ENCODE measurements at regions not wholly inside any gene's neighbourhood (a gene's known extent, or its start where the extent isn't known, plus 50 kb on each side); places are given as distances from the start of the nearest gene placed in this dataset.

GRCh38 chr5:85205430-85205829 is 820.8 kb upstream of the EDIL3 start:
- in situ Hi-C loops (cut with HindIII; ENCODE audit: low sequenced_read_pairs) = no loop called here
- no peak for DNase-seq (ENCODE audit: low read depth, low spot score)
- H3K4me3 ChIP-seq (ENCODE audit: low read depth, low read length) = no peak overlapping the region
- TF ChIP-seq CTCF (IDR thresholded peaks at IDR 0.05; ENCODE audit: low read depth, low read length) = no peak

GRCh38 chr5:85225388-85225787 is 840.7 kb upstream of the EDIL3 start:
- in situ Hi-C loops (cut with HindIII; ENCODE audit: low sequenced_read_pairs) = no loop called here
- TF ChIP-seq CTCF (IDR thresholded peaks at IDR 0.05; ENCODE audit: low read depth, low read length) = no peak
- no peak overlapping the region for H3K4me3 ChIP-seq (ENCODE audit: low read depth, low read length)
- DNase-seq (ENCODE audit: low read depth, low spot score) = no peak

- H3K4me3 ChIP-seq (ENCODE audit: low read depth, low read length) = no peak overlapping the region
- in situ Hi-C loops (cut with HindIII; ENCODE audit: low sequenced_read_pairs) = no loop called here
- no peak for DNase-seq (ENCODE audit: low read depth, low spot score)
- no peak for TF ChIP-seq CTCF (IDR thresholded peaks at IDR 0.05; ENCODE audit: low read depth, low read length)
Observed at GRCh38 chr5:85249204-85249603, 864.5 kb upstream of the EDIL3 start.

- no peak for DNase-seq (ENCODE audit: low read depth, low spot score)
Observed at GRCh38 chr5:85263125-85263524, 878.4 kb upstream of the EDIL3 start.

GRCh38 chr5:85266692-85267091 is 882.0 kb upstream of the EDIL3 start:
- no peak overlapping the region for H3K4me3 ChIP-seq (ENCODE audit: low read depth, low read length)
- no peak for DNase-seq (ENCODE audit: low read depth, low spot score)
- in situ Hi-C loops (cut with HindIII; ENCODE audit: low sequenced_read_pairs) = no loop called here
- no peak for TF ChIP-seq CTCF (IDR thresholded peaks at IDR 0.05; ENCODE audit: low read depth, low read length)

More at GRCh38 chr5:85263125-85263524, 878.4 kb upstream of the EDIL3 start:
- in situ Hi-C loops (cut with HindIII; ENCODE audit: low sequenced_read_pairs) = no loop called here
- H3K4me3 ChIP-seq (ENCODE audit: low read depth, low read length) = no peak overlapping the region
- TF ChIP-seq CTCF (IDR thresholded peaks at IDR 0.05; ENCODE audit: low read depth, low read length) = no peak

- no peak for TF ChIP-seq CTCF (IDR thresholded peaks at IDR 0.05; ENCODE audit: low read depth, low read length)
- no peak for DNase-seq (ENCODE audit: low read depth, low spot score)
- in situ Hi-C loops (cut with HindIII; ENCODE audit: low sequenced_read_pairs) = no loop called here
- H3K4me3 ChIP-seq (ENCODE audit: low read depth, low read length) = no peak overlapping the region
Observed at GRCh38 chr5:85268194-85268593, 883.5 kb upstream of the EDIL3 start.

GRCh38 chr5:85278193-85278592 is 893.5 kb upstream of the EDIL3 start:
- TF ChIP-seq CTCF (IDR thresholded peaks at IDR 0.05; ENCODE audit: low read depth, low read length) = no peak
- no peak for DNase-seq (ENCODE audit: low read depth, low spot score)
- in situ Hi-C loops (cut with HindIII; ENCODE audit: low sequenced_read_pairs) = no loop called here
- H3K4me3 ChIP-seq (ENCODE audit: low read depth, low read length) = no peak overlapping the region

Data from astrocyte of the spinal cord (primary cell).